Adrenal gland (tissue), 9 donors: ENCODE measurements at regions not wholly inside any gene's neighbourhood (a gene's known extent, or its start where the extent isn't known, plus 50 kb on each side); places are given as distances from the start of the nearest gene placed in this dataset.
A peak's percentile ranks its signal among the peaks of the same experiment; 100 is the strongest.

Experiments used
- DNase-seq, 7 donors: peaks; one replicate each; pipeline ENCODE4 v3.0.0-alpha.2; 2019 to 2020
- H3K27ac ChIP-seq, 5 donors: fragments of 200-600 bp; sonication (generic) in 4 of 5; 1 replicate in 3 of 5; 2 replicates in 2 of 5; pipeline versions ENCODE4 v1.5.1 to v1.8.0; 2016 to 2020; ENCODE audit warnings: mild to moderate bottlenecking in 1 of 5
- H3K27me3 ChIP-seq: fragments of 200-600 bp; 2 replicates; pipeline ENCODE4 v1.8.0; 2021
- H3K36me3 ChIP-seq, 2 donors: fragments of 200-600 bp; replicated peaks in 1 of 2; 1 replicate in 1 of 2; 2 replicates in 1 of 2; pipeline versions ENCODE4 v1.5.1 to v1.8.0; 2018 to 2022
- H3K4me1 ChIP-seq, 2 donors: fragments of 200-600 bp; replicated peaks in 1 of 2; 1 replicate in 1 of 2; 2 replicates in 1 of 2; pipeline versions ENCODE4 v1.5.1 to v1.8.0; 2018 to 2021
- H3K4me3 ChIP-seq, 4 donors: fragments of 200-600 bp; sonication (generic) in 3 of 4; one replicate each; pipeline ENCODE4 v1.5.1; 2016 to 2018
- H3K9me3 ChIP-seq, 3 donors: fragments of 200-600 bp; sonication (generic) in 1 of 3; replicated peaks in 1 of 3; 1 replicate in 2 of 3; 2 replicates in 1 of 3; pipeline versions ENCODE4 v1.5.1 to v1.8.0; 2016 to 2021
- CTCF ChIP-seq, 6 experiments: fragments of 450-650 bp in 4 of 6; fragments of 200-600 bp in 2 of 6; sonication (generic) in 1 of 6; IDR thresholded peaks; 1 replicate in 5 of 6; 2 replicates in 1 of 6; pipeline versions ENCODE4 v1.5.1 to v1.8.0; 2016 to 2021; ENCODE audit warnings: antibody characterized with exemption in 6 of 6, mild to moderate bottlenecking in 2 of 6, moderate library complexity in 1 of 6
- POLR2A ChIP-seq, 2 donors: fragments of 450-650 bp; IDR thresholded peaks; one replicate each; pipeline ENCODE4 v1.6.1; 2017; ENCODE audit warnings: antibody characterized with exemption in 2 of 2, mild to moderate bottlenecking in 2 of 2, moderate library complexity in 1 of 2
- WGBS, 4 donors: extraction: QIAGEN DNeasy Blood & Tissue Kit in 2 of 4; methylation state at CpG; one replicate each; pipeline versions ENCODE4 v1.1.5 to v1.1.7; 2013 to 2017; 5-methylcytosine and 5-hydroxymethylcytosine counted together
- intact Hi-C, 2 donors: fragments of 100-400 bp; cut with DNase I; formaldehyde crosslinking; loops; one replicate each; pipeline versions ENCODE4 v1.14.1 to v1.15.0; 2022 to 2023
- donor health status: healthy with polysubstance abuse.
- donor health status: Bipolar disorder and iron deficiency.
- donor health status: DM: yes; HTN: yes; CAD: no.
- donor health status: DM: no; HTN: no; CAD: no.
- donor health status: DM: no; HTN: no; CAD: no.

- Histone ChIP-seq H3K36me3 (peaks cover 0 to 15% of the 10 kb centered on the region in 2 donors), H3K4me1 (no peaks in the 10 kb centered on the region), H3K27me3 (no peaks in the 10 kb centered on the region), H3K9me3 (no peaks in the 10 kb centered on the region), H3K4me3 (no peak overlapping the region), H3K27ac (no peak overlapping the region)
- 88 to 95% (median 94%) methylated on average over 16 of the region's 16 CpGs for WGBS, 4 donors
- TF ChIP-seq CTCF (IDR thresholded peaks at IDR 0.05), result no peak
- TF ChIP-seq POLR2A (IDR thresholded peaks at IDR 0.05), result no peak
- DNase-seq, result no peak
- intact Hi-C loops, result no loop called here
Measured at GRCh38 chr9:745761-746380, 95.6 kb upstream of the DMRT1 start.

- Histone ChIP-seq H3K4me1 (peaks cover 0 to 6% of the 10 kb centered on the region in 2 donors), H3K9me3 (no peaks in the 10 kb centered on the region), H3K27ac (no peak overlapping the region), H3K36me3 (peaks cover 0 to 8% of the 10 kb centered on the region in 2 donors), H3K27me3 (no peaks in the 10 kb centered on the region), H3K4me3 (no peak overlapping the region)
- TF ChIP-seq POLR2A (IDR thresholded peaks at IDR 0.05), result no peak
- TF ChIP-seq CTCF (IDR thresholded peaks at IDR 0.05), result no peak
- no peak for DNase-seq
- WGBS, 4 donors, result 93 to 97% (median 94%) methylated on average over 7 of the region's 7 CpGs
- intact Hi-C loops, result no loop called here
Measured at GRCh38 chr9:746661-747434, 94.6 kb upstream of the DMRT1 start.

GRCh38 chr9:747567-747966 is 93.9 kb upstream of the DMRT1 start:
- Histone ChIP-seq H3K9me3 (no peaks in the 10 kb centered on the region), H3K36me3 (peaks cover 0 to under 1% of the 10 kb centered on the region in 2 donors), H3K4me1 (peaks cover 0 to 7% of the 10 kb centered on the region in 2 donors), H3K27ac (no peak overlapping the region), H3K4me3 (no peak overlapping the region), H3K27me3 (no peaks in the 10 kb centered on the region)
- WGBS, 4 donors, result 86 to 100% (median 99%) methylated on average over 1 of the region's 1 CpG
- TF ChIP-seq POLR2A (IDR thresholded peaks at IDR 0.05), result no peak
- no peak for TF ChIP-seq CTCF (IDR thresholded peaks at IDR 0.05)
- intact Hi-C loops, result no loop called here
- no peak for DNase-seq

GRCh38 chr9:748861-749497 is 92.5 kb upstream of the DMRT1 start:
- H3K27me3 ChIP-seq, result no peaks in the 10 kb centered on the region
- intact Hi-C loops, result no loop called here
- TF ChIP-seq CTCF (IDR thresholded peaks at IDR 0.05) (no peak), POLR2A (IDR thresholded peaks at IDR 0.05) (no peak)
- peaks cover 0 to 7% of the 10 kb centered on the region in 2 donors for H3K4me1 ChIP-seq
- H3K27ac ChIP-seq, result no peak overlapping the region
- no peaks in the 10 kb centered on the region for H3K36me3 ChIP-seq
- 88 to 94% (median 92%) methylated on average over 10 of the region's 10 CpGs for WGBS, 4 donors
- peak in 1 of 7 donors; percentile 23 for DNase-seq
- H3K4me3 ChIP-seq, result no peak overlapping the region
- H3K9me3 ChIP-seq, result no peaks in the 10 kb centered on the region
